ENCODE measurements at regions not wholly inside any gene's neighbourhood (a gene's known extent, or its start where the extent isn't known, plus 50 kb on each side); places are given as distances from the start of the nearest gene placed in this dataset.

GRCh38 chr2:236870370-236870769 is 215.3 kb upstream of the COPS8 start:
- no peak for TF ChIP-seq POLR2A (IDR thresholded peaks at IDR 0.05)
- no peak for TF ChIP-seq CTCF (IDR thresholded peaks at IDR 0.05)
